ENCODE measurements at regions not wholly inside any gene's neighbourhood (a gene's known extent, or its start where the extent isn't known, plus 50 kb on each side); places are given as distances from the start of the nearest gene placed in this dataset.

- TF ChIP-seq CTCF (IDR thresholded peaks at IDR 0.05) = no peak
- no peak for TF ChIP-seq EP300 (IDR thresholded peaks at IDR 0.05)
These were observed 477.9 kb downstream of the RPS24 start for GRCh38 chr10:78511324-78512204.
